ENCODE measurements at regions not wholly inside any gene's neighbourhood (a gene's known extent, or its start where the extent isn't known, plus 50 kb on each side); places are given as distances from the start of the nearest gene placed in this dataset.

- TF ChIP-seq CTCF (IDR thresholded peaks at IDR 0.05; ENCODE audit: poor library complexity): no peak
- TF ChIP-seq EZH2phosphoT487 (IDR thresholded peaks at IDR 0.05; ENCODE audit: low read depth, severe bottlenecking, unreplicated experiment): no peak
Observed at GRCh38 chr10:25756784-25757183, 177.2 kb upstream of the MYO3A start.

All from hepatocyte (in vitro differentiated cells).